Activated CD4-positive, alpha-beta T cell treated with anti-CD3 and anti-CD28 coated beads, Interleukin-2, Interleukin-6, amounts not matched to agents 100 ng/mL and 50 ng/mL, durations not matched to agents 16 hours and 8 hours (primary cell): ENCODE measurements at regions not wholly inside any gene's neighbourhood (a gene's known extent, or its start where the extent isn't known, plus 50 kb on each side); places are given as distances from the start of the nearest gene placed in this dataset.

Experiments used
- DNase-seq: peaks from one replicate; pipeline ENCODE4 v3.0.0-alpha.2; 2020

- DNase-seq = no peak
Measured at GRCh38 chr3:180354214-180354613, 247.7 kb upstream of the TTC14 start.

GRCh38 chr3:180358179-180358578, 243.8 kb upstream of the TTC14 start:
- no peak for DNase-seq

GRCh38 chr3:180359061-180359952, 242.7 kb upstream of the TTC14 start:
- no peak for DNase-seq

GRCh38 chr3:180359953-180360279, 242.0 kb upstream of the TTC14 start:
- no peak for DNase-seq

- DNase-seq = no peak
Measured at GRCh38 chr3:180362081-180362480, 239.9 kb upstream of the TTC14 start.

GRCh38 chr3:180375831-180376230, 226.1 kb upstream of the TTC14 start:
- no peak for DNase-seq

GRCh38 chr3:180378496-180378895, 223.5 kb upstream of the TTC14 start:
- no peak for DNase-seq

GRCh38 chr3:180382638-180383180, 219.3 kb upstream of the TTC14 start:
- no peak for DNase-seq

GRCh38 chr3:180383332-180384020, 218.5 kb upstream of the TTC14 start:
- no peak for DNase-seq

- no peak for DNase-seq
Measured at GRCh38 chr3:180390313-180390712, 211.7 kb upstream of the TTC14 start.

- DNase-seq = no peak
Measured at GRCh38 chr3:180391001-180391400, 211.0 kb upstream of the TTC14 start.

GRCh38 chr3:180401226-180401625, 200.7 kb upstream of the TTC14 start:
- DNase-seq = no peak

- DNase-seq = no peak
Measured at GRCh38 chr3:180402471-180403073, 199.4 kb upstream of the TTC14 start.

GRCh38 chr3:180403156-180403555, 198.8 kb upstream of the TTC14 start:
- DNase-seq = no peak

GRCh38 chr3:180408654-180409053, 193.3 kb upstream of the TTC14 start:
- no peak for DNase-seq

GRCh38 chr3:180409170-180409569, 192.8 kb upstream of the TTC14 start:
- DNase-seq = peak; percentile 1

- DNase-seq = no peak
Measured at GRCh38 chr3:180409883-180410282, 192.1 kb upstream of the TTC14 start.

- no peak for DNase-seq
Measured at GRCh38 chr3:180414157-180414556, 187.8 kb upstream of the TTC14 start.

- no peak for DNase-seq
Measured at GRCh38 chr3:180416111-180416594, 185.8 kb upstream of the TTC14 start.

GRCh38 chr3:180417241-180417640, 184.7 kb upstream of the TTC14 start:
- no peak for DNase-seq

- DNase-seq = no peak
Measured at GRCh38 chr3:180420016-180420415, 181.9 kb upstream of the TTC14 start.

GRCh38 chr3:180420804-180421203, 181.2 kb upstream of the TTC14 start:
- DNase-seq = no peak

- no peak for DNase-seq
Measured at GRCh38 chr3:180421221-180421620, 180.7 kb upstream of the TTC14 start.

- no peak for DNase-seq
Measured at GRCh38 chr3:180421721-180422120, 180.2 kb upstream of the TTC14 start.
